ENCODE measurements at regions not wholly inside any gene's neighbourhood (a gene's known extent, or its start where the extent isn't known, plus 50 kb on each side); places are given as distances from the start of the nearest gene placed in this dataset.
A peak's percentile ranks its signal among the peaks of the same experiment; 100 is the strongest.

- TF ChIP-seq SIX4 (CRISPR knock-in tag; IDR thresholded peaks at IDR 0.05) (no peak), E2F2 (CRISPR knock-in tag; IDR thresholded peaks at IDR 0.05; ENCODE audit: borderline replicate concordance) (no peak), ZNF644 (CRISPR knock-in tag; IDR thresholded peaks at IDR 0.05; ENCODE audit: low read depth) (peak; percentile 98), RXRA (CRISPR knock-in tag; IDR thresholded peaks at IDR 0.05) (no peak; the same call in none of the 2 replicates), TP53 (CRISPR knock-in tag; conservative IDR thresholded peaks at IDR 0.05) (peak; percentile 75; the same call in 1 of the 2 replicates), ETS1 (CRISPR knock-in tag; IDR thresholded peaks at IDR 0.05) (no peak), ZNF260 (CRISPR knock-in tag; IDR thresholded peaks at IDR 0.05; ENCODE audit: borderline replicate concordance, low read depth) (no peak), ZNF382 (CRISPR knock-in tag; IDR thresholded peaks at IDR 0.05; ENCODE audit: borderline replicate concordance) (no peak), ZNF350 (CRISPR knock-in tag; IDR thresholded peaks at IDR 0.05; ENCODE audit: borderline replicate concordance, low read depth) (peak; percentile 74), SNAPC2 (CRISPR knock-in tag; IDR thresholded peaks at IDR 0.05) (peak; percentile 73; the same call in 1 of the 2 replicates), SNAPC5 (CRISPR knock-in tag; IDR thresholded peaks at IDR 0.05; ENCODE audit: borderline replicate concordance) (no peak), SKIL (CRISPR knock-in tag; IDR thresholded peaks at IDR 0.05; ENCODE audit: borderline replicate concordance) (no peak), NR1H2 (CRISPR knock-in tag; IDR thresholded peaks at IDR 0.05; ENCODE audit: borderline replicate concordance, low read depth) (no peak), UBTF (CRISPR knock-in tag; IDR thresholded peaks at IDR 0.05) (no peak), ZMYM2 (CRISPR knock-in tag; IDR thresholded peaks at IDR 0.05) (peak; percentile 81; the same call in 1 of the 2 replicates), ELF3 (CRISPR knock-in tag; IDR thresholded peaks at IDR 0.05) (0 out of 2 replicates have a peak, but pooled peaks have one; percentile 31), GMEB2 (CRISPR knock-in tag; IDR thresholded peaks at IDR 0.05; ENCODE audit: low read depth) (no peak), PHF21A (CRISPR knock-in tag; IDR thresholded peaks at IDR 0.05) (peak; percentile 80), TBL1XR1 (IDR thresholded peaks at IDR 0.05; ENCODE audit: borderline replicate concordance, low read length, partially characterized antibody) (peak; percentile 36), ZKSCAN1 (IDR thresholded peaks at IDR 0.05; ENCODE audit: low read length) (no peak), ERF (CRISPR knock-in tag; IDR thresholded peaks at IDR 0.05) (peak; percentile 66; the same call in 1 of the 2 replicates)
Observed at GRCh38 chr21:15455819-15456462, 273.8 kb upstream of the USP25 start (continued).
